IMR-90 (cell line): ENCODE measurements at regions not wholly inside any gene's neighbourhood (a gene's known extent, or its start where the extent isn't known, plus 50 kb on each side); places are given as distances from the start of the nearest gene placed in this dataset.

ENCODE experiments used
- ATAC-seq: fragments of 200-7000 bp; cut with Tn5 transposase; 2 replicates; pipeline ENCODE4 v1.9.1; 2020; ENCODE audit warnings: low read depth, mild to moderate bottlenecking, moderate library complexity
- BruUV-seq: library from RNA; stranded (reverse); fragments of 400-500 nt; replicated peaks from 2 replicates; lab custom pipeline; 2021; lab: Mats Ljungman, UMichigan
- CTCF ChIA-PET: fragments of 300-600 bp; formaldehyde crosslinking; extraction: SDS; loops from one replicate; lab custom pipeline; 2021; ENCODE audit warnings: antibody characterized with exemption; lab: Yijun Ruan, JAX
- POLR2A ChIA-PET: fragments of 300-600 bp; sonication (Branson Sonifier 250); formaldehyde crosslinking; loops from one replicate; lab custom pipeline; 2022; ENCODE audit warnings: antibody characterized with exemption; ENCODE audit not compliant: unreplicated experiment; lab: Charles Lee
- DNase-seq: peaks from one replicate; pipeline ENCODE4 v3.0.0; 2013
- H2AFZ ChIP-seq: replicated peaks from 2 replicates; pipeline ENCODE3; 2013; ENCODE audit warnings: low read length, mild to moderate bottlenecking; ENCODE audit not compliant: poor library complexity
- H2AK5ac ChIP-seq: 2 replicates; pipeline ENCODE4 v1.6.1; 2013; ENCODE audit warnings: low read depth, low read length, inconsistent platforms
- H2AK9ac ChIP-seq: replicated peaks from 2 replicates; pipeline ENCODE3; 2013; ENCODE audit warnings: mild to moderate bottlenecking, low read depth, low read length, moderate library complexity; ENCODE audit not compliant: poor library complexity
- H2BK120ac ChIP-seq: 2 replicates; pipeline ENCODE4 v1.6.1; 2013; ENCODE audit warnings: low read depth, low read length, inconsistent platforms
- H2BK15ac ChIP-seq: 3 replicates; pipeline ENCODE4 v1.6.1; 2013; ENCODE audit warnings: low read depth, low read length, inconsistent platforms
- H2BK20ac ChIP-seq: 2 replicates; pipeline ENCODE4 v1.6.1; 2013; ENCODE audit warnings: low read depth, mild to moderate bottlenecking, inconsistent platforms, low read length, moderate library complexity
- H2BK5ac ChIP-seq: 2 replicates; pipeline ENCODE4 v1.6.1; 2013; ENCODE audit warnings: mild to moderate bottlenecking, low read depth, low read length, inconsistent platforms; ENCODE audit not compliant: poor library complexity, severe bottlenecking
- H3K14ac ChIP-seq: replicated peaks from 2 replicates; pipeline ENCODE4 v1.6.1; 2013; ENCODE audit warnings: low read depth, low read length, inconsistent platforms
- H3K18ac ChIP-seq: 2 replicates; pipeline ENCODE4 v1.6.1; 2013; ENCODE audit warnings: low read depth, low read length, control low read depth
- H3K23ac ChIP-seq: 2 replicates; pipeline ENCODE4 v1.6.1; 2013; ENCODE audit warnings: low read depth, low read length, inconsistent platforms
- H3K27ac ChIP-seq: 2 replicates; pipeline ENCODE4 v1.5.1; 2013; ENCODE audit warnings: mild to moderate bottlenecking, control low read depth, low read length; ENCODE audit not compliant: insufficient read depth
- H3K27me3 ChIP-seq: 2 replicates; pipeline ENCODE4 v1.6.1; 2013; ENCODE audit warnings: low read length; ENCODE audit not compliant: control insufficient read depth, insufficient read depth
- H3K36me3 ChIP-seq: 2 replicates; pipeline ENCODE4 v1.6.1; 2013; ENCODE audit warnings: low read length, mixed read lengths; ENCODE audit not compliant: control insufficient read depth, insufficient read depth
- H3K4ac ChIP-seq: 2 replicates; pipeline ENCODE4 v1.6.1; 2013; ENCODE audit warnings: low read depth, low read length, inconsistent platforms
- H3K4me1 ChIP-seq: 2 replicates; pipeline ENCODE4 v1.6.1; 2013; ENCODE audit warnings: low read length, mixed read lengths; ENCODE audit not compliant: control insufficient read depth, insufficient read depth
- H3K4me2 ChIP-seq: 2 replicates; pipeline ENCODE4 v1.6.1; 2013; ENCODE audit warnings: low read depth, mild to moderate bottlenecking, control low read depth, low read length, moderate library complexity
- H3K4me3 ChIP-seq: 2 replicates; pipeline ENCODE4 v1.5.1; 2013; ENCODE audit warnings: low read depth, mild to moderate bottlenecking, control low read depth, low read length, moderate library complexity; ENCODE audit not compliant: insufficient read depth
- H3K56ac ChIP-seq: 2 replicates; pipeline ENCODE4 v1.6.1; 2013; ENCODE audit warnings: low read length, inconsistent platforms; ENCODE audit not compliant: insufficient read depth; ENCODE audit errors: extremely low read depth
- H3K79me1 ChIP-seq, 2 experiments: 2 replicates each; pipeline ENCODE4 v1.6.1; 2013; ENCODE audit warnings: low read length in 2 of 2, inconsistent platforms in 1 of 2, low read depth in 1 of 2
- H3K9ac ChIP-seq: 2 replicates; pipeline ENCODE4 v1.6.1; 2013; ENCODE audit warnings: low read depth, low read length, control low read depth
- H3K9me1 ChIP-seq: 2 replicates; pipeline ENCODE4 v1.6.1; 2013; ENCODE audit warnings: low read length, inconsistent platforms; ENCODE audit not compliant: insufficient read depth
- H3K9me3 ChIP-seq: 2 replicates; pipeline ENCODE4 v1.6.1; 2013; ENCODE audit warnings: low read length; ENCODE audit not compliant: control insufficient read depth, insufficient read depth
- H4K20me1 ChIP-seq: 2 replicates; pipeline ENCODE4 v1.6.1; 2013; ENCODE audit warnings: low read length, inconsistent platforms; ENCODE audit not compliant: insufficient read depth
- H4K5ac ChIP-seq: 2 replicates; pipeline ENCODE4 v1.6.1; 2013; ENCODE audit warnings: mild to moderate bottlenecking, low read depth, low read length, control low read depth
- H4K8ac ChIP-seq, 2 experiments: 2 replicates each; pipeline ENCODE4 v1.6.1; 2013; ENCODE audit warnings: low read depth in 2 of 2, low read length in 2 of 2, control low read depth in 1 of 2, inconsistent platforms in 1 of 2
- H4K91ac ChIP-seq: 2 replicates; pipeline ENCODE4 v1.6.1; 2013; ENCODE audit warnings: low read depth, low read length, inconsistent platforms; ENCODE audit not compliant: insufficient read depth
- NFE2L2 ChIP-seq: fragments of 150-350 bp; IDR thresholded peaks from 2 replicates; pipeline ENCODE4 v1.6.1; 2016; ENCODE audit warnings: low read depth, mild to moderate bottlenecking, low read length
- WGBS, 2 experiments: methylation state at CpG; one replicate each; pipeline versions ENCODE4 v1.1.5 to v1.1.7; 2013; ENCODE audit warnings: missing lambda C conversion rate in 2 of 2; ENCODE audit not compliant: insufficient read length in 1 of 2; ENCODE audit errors: extremely low coverage in 2 of 2; 5-methylcytosine and 5-hydroxymethylcytosine counted together
- dilution Hi-C: fragments of 300-500 bp; cut with HindIII; formaldehyde crosslinking; loops from one replicate; pipeline ENCODE4 v1.14.3; 2018; ENCODE audit warnings: low sequenced_read_pairs; ENCODE audit not compliant: unreplicated experiment
- in situ Hi-C: fragments of 300-500 bp; cut with MboI; formaldehyde crosslinking; loops from 3 replicates; pipeline ENCODE4 v1.14.3; 2019; ENCODE audit warnings: low sequenced_read_pairs, inconsistent platforms, mixed read lengths
- intact Hi-C: fragments of 100-400 bp; cut with micrococcal nuclease; formaldehyde crosslinking; loops from 2 replicates; pipeline ENCODE4 v1.10.0; 2022
- TF ChIP-seq, protein P1 (sequence below): conservative IDR thresholded peaks from 2 replicates; pipeline ENCODE4 v1.5.1; 2012; ENCODE audit warnings: mild to moderate bottlenecking, low read depth, low read length, improper control_type of control experiment
- TF ChIP-seq, protein P2 (sequence below): fragments of 150-350 bp; IDR thresholded peaks from 2 replicates; pipeline ENCODE4 v1.6.1; 2017; ENCODE audit warnings: mild to moderate bottlenecking, antibody characterized with exemption, low read length, low read depth

DNA sequence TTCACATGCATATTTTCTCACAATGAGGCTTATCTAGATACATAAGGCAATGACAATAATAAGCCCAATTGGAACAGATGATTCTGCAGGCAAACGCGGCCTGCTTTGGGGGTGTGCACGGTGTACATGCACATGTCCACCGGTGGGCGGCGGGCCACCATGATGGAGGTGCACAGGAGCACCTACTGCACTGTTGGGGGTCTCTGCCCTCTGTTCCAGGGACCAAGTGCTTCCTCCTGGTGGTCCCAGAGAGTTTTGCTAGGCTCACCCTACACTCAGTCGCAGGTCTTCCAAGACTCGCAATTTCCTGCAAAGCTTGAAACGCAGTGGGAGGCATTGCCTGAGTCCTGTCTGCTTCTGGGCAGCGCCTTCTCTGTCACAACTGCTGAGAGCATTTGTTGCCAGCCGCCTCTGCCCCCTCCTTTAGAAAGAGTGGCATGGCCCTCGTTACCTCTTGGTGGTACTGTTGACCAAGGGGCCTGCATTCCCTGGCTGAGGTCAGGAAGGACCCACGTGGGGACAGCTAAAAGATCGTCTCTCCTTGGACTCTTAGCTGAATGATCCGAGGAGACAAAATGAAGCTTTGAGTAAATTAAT, 135.3 kb downstream of the ERMARD start:
- no peaks in the 10 kb centered on the region for H3K9me1 ChIP-seq
- no peak overlapping the region for H2BK15ac ChIP-seq
- H3K4me1 ChIP-seq = no peaks in the 10 kb centered on the region
- DNase-seq (no peak), ATAC-seq (no peak)
- TF ChIP-seq, protein P1, sequence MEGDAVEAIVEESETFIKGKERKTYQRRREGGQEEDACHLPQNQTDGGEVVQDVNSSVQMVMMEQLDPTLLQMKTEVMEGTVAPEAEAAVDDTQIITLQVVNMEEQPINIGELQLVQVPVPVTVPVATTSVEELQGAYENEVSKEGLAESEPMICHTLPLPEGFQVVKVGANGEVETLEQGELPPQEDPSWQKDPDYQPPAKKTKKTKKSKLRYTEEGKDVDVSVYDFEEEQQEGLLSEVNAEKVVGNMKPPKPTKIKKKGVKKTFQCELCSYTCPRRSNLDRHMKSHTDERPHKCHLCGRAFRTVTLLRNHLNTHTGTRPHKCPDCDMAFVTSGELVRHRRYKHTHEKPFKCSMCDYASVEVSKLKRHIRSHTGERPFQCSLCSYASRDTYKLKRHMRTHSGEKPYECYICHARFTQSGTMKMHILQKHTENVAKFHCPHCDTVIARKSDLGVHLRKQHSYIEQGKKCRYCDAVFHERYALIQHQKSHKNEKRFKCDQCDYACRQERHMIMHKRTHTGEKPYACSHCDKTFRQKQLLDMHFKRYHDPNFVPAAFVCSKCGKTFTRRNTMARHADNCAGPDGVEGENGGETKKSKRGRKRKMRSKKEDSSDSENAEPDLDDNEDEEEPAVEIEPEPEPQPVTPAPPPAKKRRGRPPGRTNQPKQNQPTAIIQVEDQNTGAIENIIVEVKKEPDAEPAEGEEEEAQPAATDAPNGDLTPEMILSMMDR = no peak
- TF ChIP-seq NFE2L2 = no peak
- TF ChIP-seq, protein P2, sequence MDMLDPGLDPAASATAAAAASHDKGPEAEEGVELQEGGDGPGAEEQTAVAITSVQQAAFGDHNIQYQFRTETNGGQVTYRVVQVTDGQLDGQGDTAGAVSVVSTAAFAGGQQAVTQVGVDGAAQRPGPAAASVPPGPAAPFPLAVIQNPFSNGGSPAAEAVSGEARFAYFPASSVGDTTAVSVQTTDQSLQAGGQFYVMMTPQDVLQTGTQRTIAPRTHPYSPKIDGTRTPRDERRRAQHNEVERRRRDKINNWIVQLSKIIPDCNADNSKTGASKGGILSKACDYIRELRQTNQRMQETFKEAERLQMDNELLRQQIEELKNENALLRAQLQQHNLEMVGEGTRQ = no peak
- in situ Hi-C loops (no loop called here), intact Hi-C loops (no loop called here), dilution Hi-C loops (no loop called here)
- H4K20me1 ChIP-seq = no peaks in the 10 kb centered on the region
- H3K4ac ChIP-seq = no peak overlapping the region
- H3K4me2 ChIP-seq = no peak overlapping the region
- no peaks in the 10 kb centered on the region for H3K36me3 ChIP-seq
- no peak overlapping the region for H2AK9ac ChIP-seq
- H3K27ac ChIP-seq = no peak overlapping the region
- no peak overlapping the region for H3K4me3 ChIP-seq
- no peaks in the 10 kb centered on the region for H3K79me1 ChIP-seq
- BruUV-seq = no TSS peak
- 64% methylated on average over 12 of the region's 15 CpGs; no CpG with 5 or more reads in 1 of the 2 experiments for WGBS, 2 experiments
- H2BK120ac ChIP-seq = no peak overlapping the region
- H3K23ac ChIP-seq = no peak overlapping the region
- no peak overlapping the region for H3K9ac ChIP-seq
- no peak overlapping the region for H2AFZ ChIP-seq
- no peak overlapping the region for H3K14ac ChIP-seq
- no peak overlapping the region for H2BK20ac ChIP-seq
- H4K8ac ChIP-seq = no peak overlapping the region
- no peak overlapping the region for H3K18ac ChIP-seq
- H4K91ac ChIP-seq = no peak overlapping the region
- no peak overlapping the region for H2BK5ac ChIP-seq
- POLR2A ChIA-PET = no interaction called here
- H3K9me3 ChIP-seq = peaks cover 37% of the 10 kb centered on the region
- CTCF ChIA-PET = no interaction called here
- no peaks in the 10 kb centered on the region for H3K27me3 ChIP-seq
- no peak overlapping the region for H4K5ac ChIP-seq
- no peak overlapping the region for H3K56ac ChIP-seq
- no peak overlapping the region for H2AK5ac ChIP-seq
